Breast epithelium (tissue), 3 donors: ENCODE measurements at regions not wholly inside any gene's neighbourhood (a gene's known extent, or its start where the extent isn't known, plus 50 kb on each side); places are given as distances from the start of the nearest gene placed in this dataset.

Experiments used
- POLR2A ChIP-seq: fragments of 450-650 bp; IDR thresholded peaks from one replicate; pipeline ENCODE4 v1.6.1; 2016; ENCODE audit warnings: antibody characterized with exemption, mild to moderate bottlenecking, moderate library complexity
- TF ChIP-seq, protein P1 (sequence below), 3 donors: fragments of 450-650 bp; IDR thresholded peaks; one replicate each; pipeline ENCODE4 v1.5.1; 2016 to 2017; ENCODE audit warnings: antibody characterized with exemption in 3 of 3, mild to moderate bottlenecking in 3 of 3, moderate library complexity in 3 of 3

DNA sequence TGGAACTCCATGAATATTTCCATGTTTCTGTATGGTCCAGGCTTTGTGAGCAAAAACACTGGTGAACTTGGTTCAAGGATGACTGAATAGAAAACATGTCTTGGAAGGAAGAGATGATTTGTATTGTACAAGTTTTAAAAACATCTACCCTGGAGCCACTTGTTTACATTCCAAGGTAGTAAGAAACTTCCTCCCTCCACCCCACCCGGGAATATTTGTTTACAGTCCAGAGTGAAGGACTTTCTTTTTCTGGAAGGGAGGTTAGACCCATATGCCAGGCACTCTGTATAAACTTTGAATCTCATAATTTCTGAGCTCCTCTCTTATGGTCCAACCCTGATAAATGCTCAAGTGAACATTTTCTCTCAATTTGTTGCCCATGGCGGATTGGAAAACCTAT is 323.3 kb upstream of the LYPLAL1 start:
- TF ChIP-seq, protein P1, sequence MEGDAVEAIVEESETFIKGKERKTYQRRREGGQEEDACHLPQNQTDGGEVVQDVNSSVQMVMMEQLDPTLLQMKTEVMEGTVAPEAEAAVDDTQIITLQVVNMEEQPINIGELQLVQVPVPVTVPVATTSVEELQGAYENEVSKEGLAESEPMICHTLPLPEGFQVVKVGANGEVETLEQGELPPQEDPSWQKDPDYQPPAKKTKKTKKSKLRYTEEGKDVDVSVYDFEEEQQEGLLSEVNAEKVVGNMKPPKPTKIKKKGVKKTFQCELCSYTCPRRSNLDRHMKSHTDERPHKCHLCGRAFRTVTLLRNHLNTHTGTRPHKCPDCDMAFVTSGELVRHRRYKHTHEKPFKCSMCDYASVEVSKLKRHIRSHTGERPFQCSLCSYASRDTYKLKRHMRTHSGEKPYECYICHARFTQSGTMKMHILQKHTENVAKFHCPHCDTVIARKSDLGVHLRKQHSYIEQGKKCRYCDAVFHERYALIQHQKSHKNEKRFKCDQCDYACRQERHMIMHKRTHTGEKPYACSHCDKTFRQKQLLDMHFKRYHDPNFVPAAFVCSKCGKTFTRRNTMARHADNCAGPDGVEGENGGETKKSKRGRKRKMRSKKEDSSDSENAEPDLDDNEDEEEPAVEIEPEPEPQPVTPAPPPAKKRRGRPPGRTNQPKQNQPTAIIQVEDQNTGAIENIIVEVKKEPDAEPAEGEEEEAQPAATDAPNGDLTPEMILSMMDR (IDR thresholded peaks at IDR 0.05) = no peak
- no peak for TF ChIP-seq POLR2A
